Mesothelial cell of epicardium (in vitro differentiated cells): ENCODE measurements at regions not wholly inside any gene's neighbourhood (a gene's known extent, or its start where the extent isn't known, plus 50 kb on each side); places are given as distances from the start of the nearest gene placed in this dataset.

Experiments
- DNase-seq, 2 experiments: peaks; one replicate each; pipeline ENCODE4 v3.0.0; 2021; ENCODE audit warnings: low spot score in 2 of 2; ENCODE audit not compliant: unreplicated experiment in 2 of 2
- H3K27ac Mint-ChIP-seq: 2 replicates; pipeline ENCODE4 v1.8.0; 2021; ENCODE audit warnings: mixed read lengths
- H3K27me3 Mint-ChIP-seq: 2 replicates; pipeline ENCODE4 v1.8.0; 2021; ENCODE audit warnings: low read depth, mixed read lengths
- H3K36me3 Mint-ChIP-seq: 2 replicates; pipeline ENCODE4 v1.8.0; 2021; ENCODE audit warnings: mixed read lengths
- H3K4me1 Mint-ChIP-seq: 2 replicates; pipeline ENCODE4 v1.8.0; 2021; ENCODE audit warnings: mixed read lengths
- H3K4me3 Mint-ChIP-seq: 2 replicates; pipeline ENCODE4 v1.8.0; 2021; ENCODE audit warnings: mild to moderate bottlenecking, moderate library complexity, mixed read lengths
- H3K9me3 Mint-ChIP-seq: 2 replicates; pipeline ENCODE4 v1.8.0; 2021; ENCODE audit warnings: mixed read lengths
- CTCF ChIP-seq: fragments of 200-600 bp; sonication (generic); IDR thresholded peaks from one replicate; pipeline ENCODE4 v1.5.0; 2021; ENCODE audit warnings: antibody characterized with exemption; ENCODE audit not compliant: unreplicated experiment

GRCh38 chr7:132733860-132734259 lies 157.6 kb upstream of the PLXNA4 start:
- Mint-ChIP-seq H3K4me1 (peaks cover 11% of the 10 kb centered on the region), H3K36me3 (no peaks in the 10 kb centered on the region), H3K27me3 (peaks cover 27% of the 10 kb centered on the region), H3K9me3 (no peaks in the 10 kb centered on the region), H3K27ac (no peak overlapping the region), H3K4me3 (no peak overlapping the region)
- no peak for DNase-seq
- TF ChIP-seq CTCF: no peak

GRCh38 chr7:132732321-132732865 lies 156.1 kb upstream of the PLXNA4 start:
- Mint-ChIP-seq H3K36me3 (no peaks in the 10 kb centered on the region), H3K27me3 (peaks cover 18% of the 10 kb centered on the region), H3K9me3 (no peaks in the 10 kb centered on the region), H3K4me3 (no peak overlapping the region), H3K4me1 (peaks cover 6% of the 10 kb centered on the region), H3K27ac (no peak overlapping the region)
- no peak for DNase-seq
- no peak for TF ChIP-seq CTCF

- Mint-ChIP-seq H3K9me3 (no peaks in the 10 kb centered on the region), H3K27me3 (peaks cover 18% of the 10 kb centered on the region), H3K4me1 (no peaks in the 10 kb centered on the region), H3K36me3 (no peaks in the 10 kb centered on the region), H3K4me3 (no peak overlapping the region), H3K27ac (no peak overlapping the region)
- no peak for DNase-seq
- TF ChIP-seq CTCF: no peak
These were observed 153.8 kb upstream of the PLXNA4 start for GRCh38 chr7:132730105-132730504.

GRCh38 chr7:132723506-132724081 lies 147.3 kb upstream of the PLXNA4 start:
- Mint-ChIP-seq H3K27ac (no peak overlapping the region), H3K4me1 (no peaks in the 10 kb centered on the region), H3K9me3 (peaks cover 19% of the 10 kb centered on the region), H3K4me3 (no peak overlapping the region), H3K27me3 (peaks cover 8% of the 10 kb centered on the region), H3K36me3 (no peaks in the 10 kb centered on the region)
- no peak for DNase-seq
- no peak for TF ChIP-seq CTCF

GRCh38 chr7:132720835-132721234 lies 144.6 kb upstream of the PLXNA4 start:
- Mint-ChIP-seq H3K27me3 (peaks cover 13% of the 10 kb centered on the region), H3K36me3 (no peaks in the 10 kb centered on the region)
- no peak for TF ChIP-seq CTCF

GRCh38 chr7:132713893-132714292 lies 137.6 kb upstream of the PLXNA4 start:
- no peak for DNase-seq
- no peak for TF ChIP-seq CTCF
- Mint-ChIP-seq H3K4me3 (no peak overlapping the region), H3K9me3 (peaks cover 6% of the 10 kb centered on the region), H3K4me1 (no peaks in the 10 kb centered on the region), H3K27me3 (peaks cover 18% of the 10 kb centered on the region), H3K27ac (no peak overlapping the region), H3K36me3 (no peaks in the 10 kb centered on the region)

More at GRCh38 chr7:132720835-132721234, 144.6 kb upstream of the PLXNA4 start:
- Mint-ChIP-seq H3K9me3 (peaks cover 22% of the 10 kb centered on the region), H3K4me1 (no peaks in the 10 kb centered on the region), H3K4me3 (no peak overlapping the region), H3K27ac (no peak overlapping the region)
- no peak for DNase-seq
